OCI-LY7 (cell line): ENCODE measurements at regions not wholly inside any gene's neighbourhood (a gene's known extent, or its start where the extent isn't known, plus 50 kb on each side); places are given as distances from the start of the nearest gene placed in this dataset.

ENCODE experiments used
- BruUV-seq: library from RNA; stranded (reverse); fragments of 400-500 nt; replicated peaks from 2 replicates; lab custom pipeline; 2021; lab: Mats Ljungman, UMichigan
- CTCF ChIA-PET: fragments of 300-600 bp; sonication (Branson Sonifier 250); formaldehyde crosslinking; loops from one replicate; lab custom pipeline; 2022; ENCODE audit warnings: antibody characterized with exemption; ENCODE audit not compliant: unreplicated experiment; lab: Charles Lee
- POLR2A ChIA-PET: fragments of 300-600 bp; sonication (Branson Sonifier 250); formaldehyde crosslinking; loops from one replicate; lab custom pipeline; 2022; ENCODE audit warnings: antibody characterized with exemption; lab: Charles Lee
- DNase-seq: peaks from one replicate; pipeline ENCODE4 v3.0.0-alpha.2; 2015; ENCODE audit warnings: low spot score
- H2AFZ ChIP-seq: fragments of 200-600 bp; sonication (generic), shearing (Covaris generic); 2 replicates; pipeline ENCODE4 v1.6.1; 2014; ENCODE audit warnings: mild to moderate bottlenecking, antibody characterized with exemption, low read length, moderate library complexity
- H3K27ac ChIP-seq: fragments of 200-600 bp; sonication (generic); 2 replicates; pipeline ENCODE4 v1.5.1; 2014; ENCODE audit warnings: mixed run types, low read depth, mild to moderate bottlenecking, moderate library complexity, low read length, inconsistent platforms; ENCODE audit not compliant: poor library complexity, severe bottlenecking
- H3K36me3 ChIP-seq: fragments of 200-600 bp; sonication (generic); 2 replicates; pipeline ENCODE4 v1.6.1; 2014; ENCODE audit warnings: mild to moderate bottlenecking, antibody characterized with exemption, low read length, moderate library complexity, mixed read lengths; ENCODE audit not compliant: insufficient read depth
- H3K4me1 ChIP-seq: fragments of 200-600 bp; sonication (generic); 2 replicates; pipeline ENCODE4 v1.5.1; 2014; ENCODE audit warnings: mild to moderate bottlenecking, low read length; ENCODE audit not compliant: insufficient read depth, poor library complexity, severe bottlenecking
- H3K4me2 ChIP-seq: fragments of 200-600 bp; sonication (generic); 2 replicates; pipeline ENCODE4 v1.6.1; 2014; ENCODE audit warnings: mild to moderate bottlenecking, low read length
- H3K4me3 ChIP-seq: fragments of 200-600 bp; sonication (generic); 2 replicates; pipeline ENCODE4 v1.5.1; 2014; ENCODE audit warnings: mild to moderate bottlenecking, low read depth, low read length; ENCODE audit not compliant: poor library complexity, severe bottlenecking
- H3K79me2 ChIP-seq: fragments of 200-600 bp; sonication (generic); 2 replicates; pipeline ENCODE4 v1.6.1; 2016; ENCODE audit warnings: low read depth, mild to moderate bottlenecking, low read length, moderate library complexity, mixed read lengths; ENCODE audit not compliant: insufficient read depth
- H3K9me2 ChIP-seq: fragments of 200-600 bp; sonication (generic); 2 replicates; pipeline ENCODE4 v1.6.1; 2016; ENCODE audit warnings: mild to moderate bottlenecking, low read length, mixed read lengths; ENCODE audit not compliant: insufficient read depth
- H3K9me3 ChIP-seq: fragments of 200-600 bp; sonication (generic); 2 replicates; pipeline ENCODE4 v1.6.1; 2014; ENCODE audit warnings: mild to moderate bottlenecking, mixed run types, low read length, mixed read lengths
- H4K20me1 ChIP-seq: fragments of 200-600 bp; sonication (generic); 2 replicates; pipeline ENCODE4 v1.6.1; 2014; ENCODE audit warnings: mild to moderate bottlenecking, antibody characterized with exemption, low read length, moderate library complexity, mixed read lengths; ENCODE audit not compliant: insufficient read depth
- EZH2phosphoT487 ChIP-seq: fragments of 200-600 bp; sonication (generic); IDR thresholded peaks from 2 replicates; pipeline ENCODE4 v1.6.1; 2018; ENCODE audit warnings: low read depth, borderline replicate concordance, mild to moderate bottlenecking, mixed run types, antibody characterized with exemption, low read length, moderate library complexity, mixed read lengths
- intact Hi-C: fragments of 100-400 bp; cut with micrococcal nuclease; formaldehyde crosslinking; loops from one replicate; pipeline ENCODE4 v1.10.0; 2022; ENCODE audit not compliant: unreplicated experiment
- TF ChIP-seq, protein P1 (sequence below): fragments of 200-600 bp; sonication (generic); conservative IDR thresholded peaks from 2 replicates; pipeline ENCODE4 v1.5.1; 2014; ENCODE audit warnings: mild to moderate bottlenecking, antibody characterized with exemption, low read length, moderate library complexity, mixed read lengths

- H3K36me3 ChIP-seq = no peaks in the 10 kb centered on the region
- no peak overlapping the region for H3K27ac ChIP-seq
- H3K9me3 ChIP-seq = no peaks in the 10 kb centered on the region
- TF ChIP-seq, protein P1, sequence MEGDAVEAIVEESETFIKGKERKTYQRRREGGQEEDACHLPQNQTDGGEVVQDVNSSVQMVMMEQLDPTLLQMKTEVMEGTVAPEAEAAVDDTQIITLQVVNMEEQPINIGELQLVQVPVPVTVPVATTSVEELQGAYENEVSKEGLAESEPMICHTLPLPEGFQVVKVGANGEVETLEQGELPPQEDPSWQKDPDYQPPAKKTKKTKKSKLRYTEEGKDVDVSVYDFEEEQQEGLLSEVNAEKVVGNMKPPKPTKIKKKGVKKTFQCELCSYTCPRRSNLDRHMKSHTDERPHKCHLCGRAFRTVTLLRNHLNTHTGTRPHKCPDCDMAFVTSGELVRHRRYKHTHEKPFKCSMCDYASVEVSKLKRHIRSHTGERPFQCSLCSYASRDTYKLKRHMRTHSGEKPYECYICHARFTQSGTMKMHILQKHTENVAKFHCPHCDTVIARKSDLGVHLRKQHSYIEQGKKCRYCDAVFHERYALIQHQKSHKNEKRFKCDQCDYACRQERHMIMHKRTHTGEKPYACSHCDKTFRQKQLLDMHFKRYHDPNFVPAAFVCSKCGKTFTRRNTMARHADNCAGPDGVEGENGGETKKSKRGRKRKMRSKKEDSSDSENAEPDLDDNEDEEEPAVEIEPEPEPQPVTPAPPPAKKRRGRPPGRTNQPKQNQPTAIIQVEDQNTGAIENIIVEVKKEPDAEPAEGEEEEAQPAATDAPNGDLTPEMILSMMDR = no peak
- TF ChIP-seq EZH2phosphoT487 = no peak
- no peaks in the 10 kb centered on the region for H3K4me1 ChIP-seq
- no peaks in the 10 kb centered on the region for H3K9me2 ChIP-seq
- H2AFZ ChIP-seq = no peak overlapping the region
- DNase-seq = no peak
- H3K4me3 ChIP-seq = no peak overlapping the region
- no peaks in the 10 kb centered on the region for H3K79me2 ChIP-seq
- intact Hi-C loops = no loop called here
- H4K20me1 ChIP-seq = no peaks in the 10 kb centered on the region
- ChIA-PET CTCF (no interaction called here), POLR2A (no interaction called here)
- BruUV-seq = no TSS peak
- no peak overlapping the region for H3K4me2 ChIP-seq
Observed at GRCh38 chrX:77293331-77293995, 153.7 kb upstream of the FGF16 start.

DNA sequence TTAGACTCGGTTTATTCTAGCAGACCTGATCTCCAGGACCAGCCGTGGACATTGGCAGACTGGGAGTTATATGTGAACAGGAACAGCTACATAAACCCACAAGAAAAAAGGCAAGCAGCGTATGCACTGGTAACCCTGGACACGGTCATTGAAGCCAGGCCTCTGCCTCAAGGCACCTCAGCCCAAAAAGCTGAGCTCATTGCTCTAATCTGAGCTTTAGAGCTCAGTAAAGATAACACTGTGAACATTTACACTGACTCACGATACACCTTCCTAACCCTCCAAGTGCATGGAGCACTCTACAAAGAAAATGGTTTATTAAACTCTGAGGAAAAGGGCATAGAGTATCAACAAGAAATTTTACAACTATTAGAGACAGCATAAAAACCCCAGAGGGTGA is 148.9 kb upstream of the FGF16 start:
- Histone ChIP-seq H3K36me3 (no peaks in the 10 kb centered on the region), H3K9me2 (no peaks in the 10 kb centered on the region), H3K9me3 (no peaks in the 10 kb centered on the region), H2AFZ (no peak overlapping the region), H4K20me1 (no peaks in the 10 kb centered on the region), H3K79me2 (no peaks in the 10 kb centered on the region), H3K4me2 (no peak overlapping the region), H3K27ac (no peak overlapping the region), H3K4me3 (no peak overlapping the region), H3K4me1 (no peaks in the 10 kb centered on the region)
- CTCF ChIA-PET = no interaction called here
- POLR2A ChIA-PET = no interaction called here
- TF ChIP-seq, protein P1 = no peak
- TF ChIP-seq EZH2phosphoT487 = no peak
- DNase-seq = no peak
- BruUV-seq = no TSS peak
- intact Hi-C loops = no loop called here

DNA sequence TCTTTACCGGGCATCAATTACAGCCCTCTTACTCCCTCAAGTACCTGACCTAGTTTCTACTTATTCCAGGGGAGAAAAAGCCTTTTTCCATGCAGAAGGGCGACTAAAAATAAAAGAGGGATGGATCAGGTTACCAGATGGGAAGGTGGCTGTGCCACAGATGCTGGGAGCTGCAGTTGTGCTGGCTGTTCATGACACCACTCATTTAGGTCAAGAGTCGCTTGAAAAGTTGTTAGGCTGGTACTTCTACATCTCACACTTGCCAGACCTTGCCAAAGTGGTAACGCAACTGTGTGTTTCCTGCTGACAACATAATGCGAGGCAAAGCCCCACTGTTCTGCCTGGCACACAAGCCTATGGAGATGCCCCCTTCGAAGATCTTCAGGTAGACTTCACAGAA is 148.4 kb upstream of the FGF16 start:
- Histone ChIP-seq H3K4me1 (no peaks in the 10 kb centered on the region), H3K4me2 (no peak overlapping the region)

More for the DNA sequence above, 148.4 kb upstream of the FGF16 start:
- intact Hi-C loops = no loop called here
- no TSS peak for BruUV-seq
- H4K20me1 ChIP-seq = no peaks in the 10 kb centered on the region
- ChIA-PET CTCF (no interaction called here), POLR2A (no interaction called here)
- no peak overlapping the region for H3K27ac ChIP-seq
- TF ChIP-seq EZH2phosphoT487 = no peak
- TF ChIP-seq, protein P1 = no peak
- DNase-seq = no peak
- no peak overlapping the region for H2AFZ ChIP-seq
- H3K36me3 ChIP-seq = no peaks in the 10 kb centered on the region
- no peaks in the 10 kb centered on the region for H3K9me3 ChIP-seq
- no peak overlapping the region for H3K4me3 ChIP-seq
- no peaks in the 10 kb centered on the region for H3K79me2 ChIP-seq
- H3K9me2 ChIP-seq = no peaks in the 10 kb centered on the region
